Stimulated activated naive CD8-positive, alpha-beta T cell treated with anti-CD3 and anti-CD28 coated beads, Interleukin-15, Interleukin-2, amounts not matched to agents 100 ng/mL and 50 ng/mL, for 24 hours (primary cell): ENCODE measurements at regions not wholly inside any gene's neighbourhood (a gene's known extent, or its start where the extent isn't known, plus 50 kb on each side); places are given as distances from the start of the nearest gene placed in this dataset.

Source experiments
- H3K27ac Mint-ChIP-seq: one replicate; pipeline ENCODE4 v1.8.0; 2021; ENCODE audit warnings: mild to moderate bottlenecking, mixed read lengths
- H3K27me3 Mint-ChIP-seq: one replicate; pipeline ENCODE4 v1.8.0; 2021; ENCODE audit warnings: mixed read lengths
- H3K36me3 Mint-ChIP-seq: one replicate; pipeline ENCODE4 v1.8.0; 2021; ENCODE audit warnings: low read depth, mixed read lengths
- H3K4me1 Mint-ChIP-seq: one replicate; pipeline ENCODE4 v1.8.0; 2021; ENCODE audit warnings: low read depth, mixed read lengths
- H3K4me3 Mint-ChIP-seq: one replicate; pipeline ENCODE4 v1.8.0; 2021; ENCODE audit warnings: mild to moderate bottlenecking, mixed read lengths
- H3K9me3 Mint-ChIP-seq: one replicate; pipeline ENCODE4 v1.8.0; 2021; ENCODE audit warnings: mixed read lengths

DNA sequence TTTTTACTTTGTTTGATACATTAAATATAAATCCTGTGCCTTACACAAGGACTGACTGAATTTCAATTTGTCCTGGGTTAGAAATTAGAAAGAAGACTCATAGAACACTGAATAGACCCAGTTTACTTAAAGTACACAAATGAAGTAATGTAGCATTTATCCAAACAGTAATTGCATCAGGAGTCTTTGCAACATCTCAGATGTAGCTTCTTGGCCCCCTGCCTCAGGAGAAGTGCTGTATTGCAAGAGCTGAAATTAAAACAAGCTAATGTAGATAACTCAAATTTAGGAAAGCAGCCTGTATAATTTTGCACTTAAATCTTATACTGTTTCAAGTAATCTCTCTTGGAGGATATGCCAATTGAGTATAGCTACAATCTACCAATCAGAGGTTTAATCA lies 54.3 kb upstream of the KCND2 start:
- peaks cover 5% of the 10 kb centered on the region for H3K9me3 Mint-ChIP-seq
- no peaks in the 10 kb centered on the region for H3K27me3 Mint-ChIP-seq
- H3K4me3 Mint-ChIP-seq = no peak overlapping the region
- no peaks in the 10 kb centered on the region for H3K4me1 Mint-ChIP-seq
- no peaks in the 10 kb centered on the region for H3K36me3 Mint-ChIP-seq
- H3K27ac Mint-ChIP-seq = no peak overlapping the region

DNA sequence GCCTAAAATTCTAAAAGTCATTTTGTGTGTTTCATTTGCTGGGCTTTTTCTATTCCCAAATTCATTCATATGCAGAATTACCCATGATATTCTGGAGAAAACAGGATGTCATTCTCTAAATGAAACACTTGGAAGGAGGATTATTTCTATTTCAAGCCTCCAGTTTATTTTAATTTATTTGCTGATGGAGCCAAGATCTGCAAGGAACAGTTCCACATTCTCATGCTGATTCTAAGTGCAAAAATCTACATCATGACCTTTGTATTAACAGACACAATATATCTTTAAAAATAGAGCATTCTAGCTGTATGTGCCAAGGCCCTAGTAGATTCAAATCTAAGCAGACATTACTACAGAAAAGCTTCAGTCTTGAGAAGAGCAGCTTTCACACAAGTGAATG lies 51.3 kb upstream of the KCND2 start:
- no peaks in the 10 kb centered on the region for H3K27me3 Mint-ChIP-seq
- no peak overlapping the region for H3K27ac Mint-ChIP-seq
- no peaks in the 10 kb centered on the region for H3K4me1 Mint-ChIP-seq
- no peak overlapping the region for H3K4me3 Mint-ChIP-seq
- H3K36me3 Mint-ChIP-seq = no peaks in the 10 kb centered on the region
- no peaks in the 10 kb centered on the region for H3K9me3 Mint-ChIP-seq
